IMR-90 (cell line): ENCODE measurements at regions not wholly inside any gene's neighbourhood (a gene's known extent, or its start where the extent isn't known, plus 50 kb on each side); places are given as distances from the start of the nearest gene placed in this dataset.

Experiments
- ATAC-seq: fragments of 200-7000 bp; cut with Tn5 transposase; 2 replicates; pipeline ENCODE4 v1.9.1; 2020; ENCODE audit warnings: low read depth, mild to moderate bottlenecking, moderate library complexity
- BruUV-seq: library from RNA; stranded (reverse); fragments of 400-500 nt; replicated peaks from 2 replicates; lab custom pipeline; 2021; lab: Mats Ljungman, UMichigan
- CTCF ChIA-PET: fragments of 300-600 bp; formaldehyde crosslinking; extraction: SDS; loops from one replicate; lab custom pipeline; 2021; ENCODE audit warnings: antibody characterized with exemption; lab: Yijun Ruan, JAX
- POLR2A ChIA-PET: fragments of 300-600 bp; sonication (Branson Sonifier 250); formaldehyde crosslinking; loops from one replicate; lab custom pipeline; 2022; ENCODE audit warnings: antibody characterized with exemption; ENCODE audit not compliant: unreplicated experiment; lab: Charles Lee
- DNase-seq: peaks from one replicate; pipeline ENCODE4 v3.0.0; 2013
- H2AFZ ChIP-seq: replicated peaks from 2 replicates; pipeline ENCODE3; 2013; ENCODE audit warnings: low read length, mild to moderate bottlenecking; ENCODE audit not compliant: poor library complexity
- H2AK5ac ChIP-seq: 2 replicates; pipeline ENCODE4 v1.6.1; 2013; ENCODE audit warnings: low read depth, low read length, inconsistent platforms
- H2AK9ac ChIP-seq: replicated peaks from 2 replicates; pipeline ENCODE3; 2013; ENCODE audit warnings: mild to moderate bottlenecking, low read depth, low read length, moderate library complexity; ENCODE audit not compliant: poor library complexity
- H2BK120ac ChIP-seq: 2 replicates; pipeline ENCODE4 v1.6.1; 2013; ENCODE audit warnings: low read depth, low read length, inconsistent platforms
- H2BK15ac ChIP-seq: 3 replicates; pipeline ENCODE4 v1.6.1; 2013; ENCODE audit warnings: low read depth, low read length, inconsistent platforms
- H2BK20ac ChIP-seq: 2 replicates; pipeline ENCODE4 v1.6.1; 2013; ENCODE audit warnings: low read depth, mild to moderate bottlenecking, inconsistent platforms, low read length, moderate library complexity
- H2BK5ac ChIP-seq: 2 replicates; pipeline ENCODE4 v1.6.1; 2013; ENCODE audit warnings: mild to moderate bottlenecking, low read depth, low read length, inconsistent platforms; ENCODE audit not compliant: poor library complexity, severe bottlenecking
- H3K14ac ChIP-seq: replicated peaks from 2 replicates; pipeline ENCODE4 v1.6.1; 2013; ENCODE audit warnings: low read depth, low read length, inconsistent platforms
- H3K18ac ChIP-seq: 2 replicates; pipeline ENCODE4 v1.6.1; 2013; ENCODE audit warnings: low read depth, low read length, control low read depth
- H3K23ac ChIP-seq: 2 replicates; pipeline ENCODE4 v1.6.1; 2013; ENCODE audit warnings: low read depth, low read length, inconsistent platforms
- H3K27ac ChIP-seq: 2 replicates; pipeline ENCODE4 v1.5.1; 2013; ENCODE audit warnings: mild to moderate bottlenecking, control low read depth, low read length; ENCODE audit not compliant: insufficient read depth
- H3K27me3 ChIP-seq: 2 replicates; pipeline ENCODE4 v1.6.1; 2013; ENCODE audit warnings: low read length; ENCODE audit not compliant: control insufficient read depth, insufficient read depth
- H3K36me3 ChIP-seq: 2 replicates; pipeline ENCODE4 v1.6.1; 2013; ENCODE audit warnings: low read length, mixed read lengths; ENCODE audit not compliant: control insufficient read depth, insufficient read depth
- H3K4ac ChIP-seq: 2 replicates; pipeline ENCODE4 v1.6.1; 2013; ENCODE audit warnings: low read depth, low read length, inconsistent platforms
- H3K4me1 ChIP-seq: 2 replicates; pipeline ENCODE4 v1.6.1; 2013; ENCODE audit warnings: low read length, mixed read lengths; ENCODE audit not compliant: control insufficient read depth, insufficient read depth
- H3K4me2 ChIP-seq: 2 replicates; pipeline ENCODE4 v1.6.1; 2013; ENCODE audit warnings: low read depth, mild to moderate bottlenecking, control low read depth, low read length, moderate library complexity
- H3K4me3 ChIP-seq: 2 replicates; pipeline ENCODE4 v1.5.1; 2013; ENCODE audit warnings: low read depth, mild to moderate bottlenecking, control low read depth, low read length, moderate library complexity; ENCODE audit not compliant: insufficient read depth
- H3K56ac ChIP-seq: 2 replicates; pipeline ENCODE4 v1.6.1; 2013; ENCODE audit warnings: low read length, inconsistent platforms; ENCODE audit not compliant: insufficient read depth; ENCODE audit errors: extremely low read depth
- H3K79me1 ChIP-seq, 2 experiments: 2 replicates each; pipeline ENCODE4 v1.6.1; 2013; ENCODE audit warnings: low read length in 2 of 2, inconsistent platforms in 1 of 2, low read depth in 1 of 2
- H3K9ac ChIP-seq: 2 replicates; pipeline ENCODE4 v1.6.1; 2013; ENCODE audit warnings: low read depth, low read length, control low read depth
- H3K9me1 ChIP-seq: 2 replicates; pipeline ENCODE4 v1.6.1; 2013; ENCODE audit warnings: low read length, inconsistent platforms; ENCODE audit not compliant: insufficient read depth
- H3K9me3 ChIP-seq: 2 replicates; pipeline ENCODE4 v1.6.1; 2013; ENCODE audit warnings: low read length; ENCODE audit not compliant: control insufficient read depth, insufficient read depth
- H4K20me1 ChIP-seq: 2 replicates; pipeline ENCODE4 v1.6.1; 2013; ENCODE audit warnings: low read length, inconsistent platforms; ENCODE audit not compliant: insufficient read depth
- H4K5ac ChIP-seq: 2 replicates; pipeline ENCODE4 v1.6.1; 2013; ENCODE audit warnings: mild to moderate bottlenecking, low read depth, low read length, control low read depth
- H4K8ac ChIP-seq, 2 experiments: 2 replicates each; pipeline ENCODE4 v1.6.1; 2013; ENCODE audit warnings: low read depth in 2 of 2, low read length in 2 of 2, control low read depth in 1 of 2, inconsistent platforms in 1 of 2
- H4K91ac ChIP-seq: 2 replicates; pipeline ENCODE4 v1.6.1; 2013; ENCODE audit warnings: low read depth, low read length, inconsistent platforms; ENCODE audit not compliant: insufficient read depth
- BHLHE40 ChIP-seq: fragments of 150-350 bp; IDR thresholded peaks from 2 replicates; pipeline ENCODE4 v1.6.1; 2016; ENCODE audit warnings: mild to moderate bottlenecking, low read depth, low read length
- CEBPB ChIP-seq: IDR thresholded peaks from 2 replicates; pipeline ENCODE4 v1.6.1; 2012; ENCODE audit warnings: low read depth, low read length, improper control_type of control experiment
- CHD1 ChIP-seq: IDR thresholded peaks from 2 replicates; pipeline ENCODE4 v1.6.1; 2012; ENCODE audit warnings: low read depth, low read length, improper control_type of control experiment
- ELK1 ChIP-seq: fragments of 150-350 bp; IDR thresholded peaks from 2 replicates; pipeline ENCODE4 v1.6.1; 2016; ENCODE audit warnings: low read depth, mild to moderate bottlenecking, low read length, moderate library complexity, borderline replicate concordance
- FOS ChIP-seq: fragments of 150-350 bp; IDR thresholded peaks from 2 replicates; pipeline ENCODE4 v1.6.1; 2016; ENCODE audit warnings: low read depth, low read length
- MAFK ChIP-seq: IDR thresholded peaks from 2 replicates; pipeline ENCODE4 v1.6.1; 2012; ENCODE audit warnings: low read depth, low read length, improper control_type of control experiment
- MAZ ChIP-seq: IDR thresholded peaks from 2 replicates; pipeline ENCODE4 v1.6.1; 2012; ENCODE audit warnings: low read depth, mild to moderate bottlenecking, low read length, improper control_type of control experiment, moderate library complexity, borderline replicate concordance
- MXI1 ChIP-seq: IDR thresholded peaks from 2 replicates; pipeline ENCODE4 v1.6.1; 2012; ENCODE audit warnings: low read depth, mild to moderate bottlenecking, low read length, moderate library complexity, borderline replicate concordance
- NFE2L2 ChIP-seq: fragments of 150-350 bp; IDR thresholded peaks from 2 replicates; pipeline ENCODE4 v1.6.1; 2016; ENCODE audit warnings: low read depth, mild to moderate bottlenecking, low read length
- POLR2A ChIP-seq: IDR thresholded peaks from 2 replicates; pipeline ENCODE4 v1.6.1; 2012; ENCODE audit warnings: mild to moderate bottlenecking, low read depth, low read length
- RAD21 ChIP-seq: IDR thresholded peaks from 2 replicates; pipeline ENCODE4 v1.6.1; 2012; ENCODE audit warnings: low read length, improper control_type of control experiment
- RCOR1 ChIP-seq: IDR thresholded peaks from 2 replicates; pipeline ENCODE4 v1.6.1; 2012; ENCODE audit warnings: mild to moderate bottlenecking, low read length, improper control_type of control experiment; ENCODE audit not compliant: insufficient replicate concordance
- RFX5 ChIP-seq: IDR thresholded peaks from 2 replicates; pipeline ENCODE4 v1.8.0; 2012; ENCODE audit warnings: low read depth, mild to moderate bottlenecking, low read length, moderate library complexity
- dilution Hi-C: fragments of 300-500 bp; cut with HindIII; formaldehyde crosslinking; loops from one replicate; pipeline ENCODE4 v1.14.3; 2018; ENCODE audit warnings: low sequenced_read_pairs; ENCODE audit not compliant: unreplicated experiment
- in situ Hi-C: fragments of 300-500 bp; cut with MboI; formaldehyde crosslinking; loops from 3 replicates; pipeline ENCODE4 v1.14.3; 2019; ENCODE audit warnings: low sequenced_read_pairs, inconsistent platforms, mixed read lengths
- intact Hi-C: fragments of 100-400 bp; cut with micrococcal nuclease; formaldehyde crosslinking; loops from 2 replicates; pipeline ENCODE4 v1.10.0; 2022
- TF ChIP-seq, protein P1 (sequence below): fragments of 150-350 bp; IDR thresholded peaks from 2 replicates; pipeline ENCODE4 v1.6.1; 2017; ENCODE audit warnings: mild to moderate bottlenecking, antibody characterized with exemption, low read length, low read depth
- TF ChIP-seq, protein P2 (sequence below): conservative IDR thresholded peaks from 2 replicates; pipeline ENCODE4 v1.5.1; 2012; ENCODE audit warnings: mild to moderate bottlenecking, low read depth, low read length, improper control_type of control experiment

GRCh38 chrX:42951747-42952146, 173.8 kb upstream of the PPP1R2C start:
- Histone ChIP-seq H3K4me3 (no peak overlapping the region), H3K79me1 (no peaks in the 10 kb centered on the region), H2BK120ac (no peak overlapping the region), H2BK20ac (no peak overlapping the region), H3K14ac (no peak overlapping the region), H3K9ac (no peak overlapping the region), H2AK9ac (no peak overlapping the region), H3K4me1 (no peaks in the 10 kb centered on the region), H3K4ac (no peak overlapping the region), H3K18ac (no peak overlapping the region), H3K4me2 (no peak overlapping the region), H3K56ac (no peak overlapping the region), H3K23ac (no peak overlapping the region), H2BK15ac (no peak overlapping the region), H4K20me1 (no peaks in the 10 kb centered on the region), H4K8ac (no peak overlapping the region), H2BK5ac (no peak overlapping the region), H3K9me1 (no peaks in the 10 kb centered on the region), H4K91ac (no peak overlapping the region), H3K27me3 (no peaks in the 10 kb centered on the region; the same call in 1 of the 2 replicates), H4K5ac (no peak overlapping the region), H2AFZ (no peak overlapping the region), H2AK5ac (no peak overlapping the region), H3K36me3 (no peaks in the 10 kb centered on the region), H3K9me3 (no peaks in the 10 kb centered on the region), H3K27ac (no peak overlapping the region)
- ChIA-PET POLR2A (no interaction called here), CTCF (no interaction called here)
- BruUV-seq, result no TSS peak
- ATAC-seq (no peak), DNase-seq (no peak)
- dilution Hi-C loops, result no loop called here
- no peak for TF ChIP-seq CHD1
- TF ChIP-seq ELK1, result no peak
- TF ChIP-seq FOS, result no peak
- TF ChIP-seq NFE2L2, result no peak
- TF ChIP-seq, protein P1, sequence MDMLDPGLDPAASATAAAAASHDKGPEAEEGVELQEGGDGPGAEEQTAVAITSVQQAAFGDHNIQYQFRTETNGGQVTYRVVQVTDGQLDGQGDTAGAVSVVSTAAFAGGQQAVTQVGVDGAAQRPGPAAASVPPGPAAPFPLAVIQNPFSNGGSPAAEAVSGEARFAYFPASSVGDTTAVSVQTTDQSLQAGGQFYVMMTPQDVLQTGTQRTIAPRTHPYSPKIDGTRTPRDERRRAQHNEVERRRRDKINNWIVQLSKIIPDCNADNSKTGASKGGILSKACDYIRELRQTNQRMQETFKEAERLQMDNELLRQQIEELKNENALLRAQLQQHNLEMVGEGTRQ, result no peak
- TF ChIP-seq, protein P2, sequence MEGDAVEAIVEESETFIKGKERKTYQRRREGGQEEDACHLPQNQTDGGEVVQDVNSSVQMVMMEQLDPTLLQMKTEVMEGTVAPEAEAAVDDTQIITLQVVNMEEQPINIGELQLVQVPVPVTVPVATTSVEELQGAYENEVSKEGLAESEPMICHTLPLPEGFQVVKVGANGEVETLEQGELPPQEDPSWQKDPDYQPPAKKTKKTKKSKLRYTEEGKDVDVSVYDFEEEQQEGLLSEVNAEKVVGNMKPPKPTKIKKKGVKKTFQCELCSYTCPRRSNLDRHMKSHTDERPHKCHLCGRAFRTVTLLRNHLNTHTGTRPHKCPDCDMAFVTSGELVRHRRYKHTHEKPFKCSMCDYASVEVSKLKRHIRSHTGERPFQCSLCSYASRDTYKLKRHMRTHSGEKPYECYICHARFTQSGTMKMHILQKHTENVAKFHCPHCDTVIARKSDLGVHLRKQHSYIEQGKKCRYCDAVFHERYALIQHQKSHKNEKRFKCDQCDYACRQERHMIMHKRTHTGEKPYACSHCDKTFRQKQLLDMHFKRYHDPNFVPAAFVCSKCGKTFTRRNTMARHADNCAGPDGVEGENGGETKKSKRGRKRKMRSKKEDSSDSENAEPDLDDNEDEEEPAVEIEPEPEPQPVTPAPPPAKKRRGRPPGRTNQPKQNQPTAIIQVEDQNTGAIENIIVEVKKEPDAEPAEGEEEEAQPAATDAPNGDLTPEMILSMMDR, result no peak
- no peak for TF ChIP-seq MXI1
- no peak for TF ChIP-seq CEBPB
- TF ChIP-seq RFX5, result no peak
- no peak for TF ChIP-seq MAFK
- TF ChIP-seq RAD21, result no peak
- TF ChIP-seq MAZ, result no peak
- TF ChIP-seq RCOR1, result no peak
- no peak for TF ChIP-seq BHLHE40
- no peak for TF ChIP-seq POLR2A
- intact Hi-C loops, result no loop called here
- in situ Hi-C loops, result no loop called here
